Right lobe of liver (tissue), 4 donors: ENCODE measurements at regions not wholly inside any gene's neighbourhood (a gene's known extent, or its start where the extent isn't known, plus 50 kb on each side); places are given as distances from the start of the nearest gene placed in this dataset.

Source experiments
- CTCF ChIP-seq, 4 donors: fragments of 200-600 bp in 3 of 4; fragments of 450-650 bp in 1 of 4; IDR thresholded peaks; one replicate each; pipeline versions ENCODE4 v1.5.1 to v1.8.0; 2016 to 2022; ENCODE audit warnings: antibody characterized with exemption in 4 of 4, mild to moderate bottlenecking in 2 of 4
- POLR2A ChIP-seq: fragments of 450-650 bp; IDR thresholded peaks from one replicate; pipeline ENCODE4 v1.6.1; 2017; ENCODE audit warnings: antibody characterized with exemption, mild to moderate bottlenecking
- donor health status: DM: no; HTN: no; CAD: no.
- donor health status: DM: no; HTN: no; CAD: no.
- donor health status: DM: no; HTN: yes; CAD: no.

GRCh38 chr2:59182249-59182648 lies 941.1 kb upstream of the FANCL start:
- TF ChIP-seq CTCF (IDR thresholded peaks at IDR 0.05), result peak; percentile 2 to 44 (median 32)
- no peak for TF ChIP-seq POLR2A
